LNCAP (cell line): ENCODE measurements at regions not wholly inside any gene's neighbourhood (a gene's known extent, or its start where the extent isn't known, plus 50 kb on each side); places are given as distances from the start of the nearest gene placed in this dataset.

ENCODE experiments used
- CTCF ChIP-seq: fragments of 450-650 bp; IDR thresholded peaks from 2 replicates; pipeline ENCODE4 v1.5.1; 2017; ENCODE audit warnings: mild to moderate bottlenecking

GRCh38 chr5:17808566-17808965 lies 174.3 kb downstream of the TAF11L14 start:
- TF ChIP-seq CTCF, result no peak

- no peak for TF ChIP-seq CTCF
Observed at GRCh38 chr5:17810734-17811133, 176.5 kb downstream of the TAF11L14 start.

GRCh38 chr5:17813214-17813613 lies 179.0 kb downstream of the TAF11L14 start:
- TF ChIP-seq CTCF, result no peak

GRCh38 chr5:17816505-17816904 lies 182.2 kb downstream of the TAF11L14 start:
- no peak for TF ChIP-seq CTCF

- no peak for TF ChIP-seq CTCF
Observed at GRCh38 chr5:17816944-17817343, 182.7 kb downstream of the TAF11L14 start.

GRCh38 chr5:17817990-17818389 lies 183.7 kb downstream of the TAF11L14 start:
- no peak for TF ChIP-seq CTCF

GRCh38 chr5:17819783-17820182 lies 185.5 kb downstream of the TAF11L14 start:
- no peak for TF ChIP-seq CTCF

- no peak for TF ChIP-seq CTCF
Observed at GRCh38 chr5:17828681-17829080, 194.4 kb downstream of the TAF11L14 start.
